NCI-H2029 treated with DMSO at 0.1 percent for 48 hours (cell line): ENCODE measurements at regions not wholly inside any gene's neighbourhood (a gene's known extent, or its start where the extent isn't known, plus 50 kb on each side); places are given as distances from the start of the nearest gene placed in this dataset.

Experiments used
- DNase-seq: peaks from one replicate; lab custom pipeline; 2025; lab: John Stamatoyannopoulos, UW

DNA sequence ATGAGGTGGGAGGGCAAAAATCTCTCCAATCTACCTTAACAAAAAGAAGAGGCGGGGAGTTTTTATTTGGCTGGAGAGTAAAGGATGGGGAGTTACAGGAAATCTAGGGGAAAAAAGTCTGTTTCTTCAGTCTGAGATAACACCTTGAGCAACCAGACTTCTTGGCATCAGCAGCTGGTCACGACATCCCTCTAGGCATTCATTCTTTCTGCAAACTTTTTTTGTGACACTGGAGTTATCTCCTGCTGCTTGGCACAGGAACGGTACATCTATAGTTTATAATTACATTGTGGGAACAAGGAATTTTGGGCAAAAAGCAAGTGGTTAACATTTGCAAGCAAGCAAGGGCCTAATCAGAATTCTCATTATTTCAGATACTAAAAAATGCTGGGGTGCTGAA, 50.6 kb upstream of the IFNGR1 start:
- DNase-seq: no peak

DNA sequence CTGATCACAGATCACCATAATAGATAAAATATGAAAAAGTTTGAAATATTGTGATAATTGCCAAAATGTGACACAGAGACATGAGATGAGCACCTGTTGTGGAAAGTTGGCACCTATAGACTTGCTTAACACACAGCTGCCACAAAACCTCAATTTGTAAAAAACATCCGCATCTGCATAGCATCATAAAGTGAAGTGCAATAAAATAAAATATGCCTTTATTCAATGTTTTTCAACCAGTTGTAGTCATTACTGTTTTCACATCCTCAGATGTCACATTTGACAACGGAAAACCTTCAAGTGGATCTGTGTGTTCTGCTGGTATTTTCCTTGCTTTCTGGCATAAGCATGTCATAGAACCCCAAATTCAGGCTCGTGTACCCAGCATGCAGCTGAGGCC, 50.2 kb upstream of the IFNGR1 start:
- no peak for DNase-seq
